ENCODE measurements at regions not wholly inside any gene's neighbourhood (a gene's known extent, or its start where the extent isn't known, plus 50 kb on each side); places are given as distances from the start of the nearest gene placed in this dataset.

GRCh38 chr1:119294199-119294598, 74.4 kb upstream of the HAO2 start:
- no peaks in the 10 kb centered on the region for H3K36me3 Mint-ChIP-seq
- DNase-seq, result no peak

GRCh38 chr1:119294722-119295121, 73.9 kb upstream of the HAO2 start:
- Mint-ChIP-seq H3K36me3 (no peaks in the 10 kb centered on the region), H3K27ac (no peak overlapping the region), H3K4me1 (no peaks in the 10 kb centered on the region), H3K4me3 (no peak overlapping the region), H3K27me3 (ENCODE audit: low read depth in 3 of 3) (peaks cover 7 to 9% (median 7%) of the 10 kb centered on the region in 3 donors), H3K9me3 (peaks cover 0 to 2% (median 0%) of the 10 kb centered on the region in 7 donors)
- Histone ChIP-seq H3K4me3 (replicated peaks in 1 of 3; ENCODE audit: low read depth in 2 of 3, low read length in 3 of 3) (no peak overlapping the region), H2AFZ (ENCODE audit: insufficient read depth, low read depth, low read length, poor library complexity, severe bottlenecking) (no peak overlapping the region), H3K4me1 (ENCODE audit: control insufficient read depth in 1 of 2, insufficient read depth in 2 of 2, low read length in 2 of 2) (no peaks in the 10 kb centered on the region), H4K20me1 (ENCODE audit: insufficient read depth, low read length) (no peaks in the 10 kb centered on the region), H3K9ac (ENCODE audit: insufficient read depth, low read length, poor library complexity, severe bottlenecking) (no peak overlapping the region), H3K9me3 (replicated peaks in 1 of 2; ENCODE audit: control insufficient read depth in 1 of 2, insufficient read depth in 1 of 2, low read length in 2 of 2) (no peaks in the 10 kb centered on the region), H3K27me3 (ENCODE audit: control insufficient read depth in 2 of 2, insufficient read depth in 2 of 2, low read length in 2 of 2) (no peaks in the 10 kb centered on the region), H3K4me2 (replicated peaks; ENCODE audit: extremely low read depth, low read length, poor library complexity, severe bottlenecking) (no peak overlapping the region), H3K36me3 (replicated peaks in 1 of 2; ENCODE audit: control insufficient read depth in 1 of 2, insufficient read depth in 2 of 2, low read length in 2 of 2) (no peaks in the 10 kb centered on the region), H3K27ac (ENCODE audit: low read depth in 1 of 2, low read length in 2 of 2) (no peak overlapping the region), H3K79me2 (ENCODE audit: insufficient read depth, low read length) (no peaks in the 10 kb centered on the region)
- WGBS (ENCODE audit: insufficient coverage), result no CpG with 5 or more reads among the region's 2 CpGs
- no peak for TF ChIP-seq CTCF (IDR thresholded peaks at IDR 0.05)
- DNase-seq, result no peak
- intact Hi-C loops (cut with micrococcal nuclease), result no loop called here

More at GRCh38 chr1:119294199-119294598, 74.4 kb upstream of the HAO2 start:
- Histone ChIP-seq H3K79me2 (ENCODE audit: insufficient read depth, low read length) (no peaks in the 10 kb centered on the region), H3K9me3 (replicated peaks in 1 of 2; ENCODE audit: control insufficient read depth in 1 of 2, insufficient read depth in 1 of 2, low read length in 2 of 2) (no peaks in the 10 kb centered on the region), H3K27ac (ENCODE audit: low read depth in 1 of 2, low read length in 2 of 2) (no peak overlapping the region), H3K4me2 (replicated peaks; ENCODE audit: extremely low read depth, low read length, poor library complexity, severe bottlenecking) (no peak overlapping the region), H3K36me3 (replicated peaks in 1 of 2; ENCODE audit: control insufficient read depth in 1 of 2, insufficient read depth in 2 of 2, low read length in 2 of 2) (no peaks in the 10 kb centered on the region), H3K4me3 (replicated peaks in 1 of 3; ENCODE audit: low read depth in 2 of 3, low read length in 3 of 3) (no peak overlapping the region), H4K20me1 (ENCODE audit: insufficient read depth, low read length) (no peaks in the 10 kb centered on the region), H3K4me1 (ENCODE audit: control insufficient read depth in 1 of 2, insufficient read depth in 2 of 2, low read length in 2 of 2) (no peaks in the 10 kb centered on the region), H2AFZ (ENCODE audit: insufficient read depth, low read depth, low read length, poor library complexity, severe bottlenecking) (no peak overlapping the region), H3K9ac (ENCODE audit: insufficient read depth, low read length, poor library complexity, severe bottlenecking) (no peak overlapping the region), H3K27me3 (ENCODE audit: control insufficient read depth in 2 of 2, insufficient read depth in 2 of 2, low read length in 2 of 2) (no peaks in the 10 kb centered on the region)
- Mint-ChIP-seq H3K4me3 (no peak overlapping the region), H3K27ac (no peak overlapping the region), H3K9me3 (peaks cover 0 to 4% (median 2%) of the 10 kb centered on the region in 7 donors), H3K27me3 (ENCODE audit: low read depth in 3 of 3) (peaks cover 6 to 9% (median 7%) of the 10 kb centered on the region in 3 donors), H3K4me1 (no peaks in the 10 kb centered on the region)
- 67% methylated on average over 2 of the region's 3 CpGs for WGBS (ENCODE audit: insufficient coverage)
- TF ChIP-seq CTCF (IDR thresholded peaks at IDR 0.05), result no peak
- intact Hi-C loops (cut with micrococcal nuclease), result no loop called here

Data from CD14-positive monocyte (primary cell).